SU-DHL-6 (cell line): ENCODE measurements at regions not wholly inside any gene's neighbourhood (a gene's known extent, or its start where the extent isn't known, plus 50 kb on each side); places are given as distances from the start of the nearest gene placed in this dataset.

Experiments
- H2AFZ ChIP-seq: fragments of 200-600 bp; sonication (generic); 2 replicates; pipeline ENCODE4 v1.6.1; 2014; ENCODE audit warnings: low read depth, mild to moderate bottlenecking, moderate library complexity, mixed read lengths, antibody characterized with exemption, low read length; ENCODE audit not compliant: severe bottlenecking
- H3F3A ChIP-seq: fragments of 200-600 bp; shearing (Covaris generic); 2 replicates; pipeline ENCODE4 v1.6.0; 2016; ENCODE audit warnings: antibody characterized with exemption, mild to moderate bottlenecking; ENCODE audit not compliant: insufficient read depth
- H3K27ac ChIP-seq: fragments of 200-600 bp; sonication (generic); 2 replicates; pipeline ENCODE4 v1.5.1; 2016; ENCODE audit warnings: low read depth, mild to moderate bottlenecking, low read length, moderate library complexity, mixed read lengths
- H3K27me3 ChIP-seq: fragments of 200-600 bp; sonication (generic), shearing (Covaris generic); 2 replicates; pipeline ENCODE4 v1.6.0; 2014; ENCODE audit warnings: mild to moderate bottlenecking, low read length
- H3K36me3 ChIP-seq: fragments of 200-600 bp; sonication (generic); 2 replicates; pipeline ENCODE4 v1.6.1; 2014; ENCODE audit warnings: mild to moderate bottlenecking, low read length, mixed read lengths
- H3K4me2 ChIP-seq: fragments of 300-600, 200-600 bp; shearing (Covaris generic), sonication (generic); 2 replicates; pipeline ENCODE4 v1.6.0; 2014; ENCODE audit warnings: low read length, low read depth, mild to moderate bottlenecking; ENCODE audit not compliant: poor library complexity, severe bottlenecking
- H3K4me3 ChIP-seq: fragments of 200-600 bp; sonication (generic); 2 replicates; pipeline ENCODE4 v1.5.1; 2014; ENCODE audit warnings: antibody characterized with exemption, low read length, mild to moderate bottlenecking, mixed read lengths; ENCODE audit not compliant: insufficient read depth, poor library complexity, severe bottlenecking
- H3K79me2 ChIP-seq: fragments of 200-600 bp; sonication (generic); 2 replicates; pipeline ENCODE4 v1.6.1; 2014; ENCODE audit warnings: mild to moderate bottlenecking, low read length, moderate library complexity; ENCODE audit not compliant: insufficient read depth
- H3K9ac ChIP-seq: fragments of 200-600 bp; sonication (generic); 2 replicates; pipeline ENCODE4 v1.7.0; 2014; ENCODE audit warnings: mild to moderate bottlenecking, low read length
- H3K9me2 ChIP-seq: fragments of 200-600 bp; sonication (generic); replicated peaks from 2 replicates; pipeline ENCODE4 v1.6.1; 2014; ENCODE audit warnings: low read length; ENCODE audit not compliant: insufficient read depth
- H3K9me3 ChIP-seq: fragments of 200-600 bp; sonication (generic); 2 replicates; pipeline ENCODE4 v1.6.1; 2014; ENCODE audit warnings: low read length, mixed read lengths; ENCODE audit not compliant: insufficient read depth
- H4K20me1 ChIP-seq: fragments of 200-600 bp; sonication (generic); 2 replicates; pipeline ENCODE4 v1.6.1; 2014; ENCODE audit warnings: low read depth, mild to moderate bottlenecking, antibody characterized with exemption, low read length, moderate library complexity, mixed read lengths
- EZH2phosphoT487 ChIP-seq: fragments of 200-600 bp; sonication (generic), shearing (Covaris generic); conservative IDR thresholded peaks from 2 replicates; pipeline ENCODE4 v1.6.1; 2018; ENCODE audit warnings: mild to moderate bottlenecking, antibody characterized with exemption, low read length, moderate library complexity, mixed read lengths
- TF ChIP-seq, protein P1 (sequence below): fragments of 200-600 bp; sonication (generic); IDR thresholded peaks from one replicate; pipeline ENCODE4 v1.5.1; 2017; ENCODE audit warnings: antibody characterized with exemption, mild to moderate bottlenecking, low read length, moderate library complexity; ENCODE audit not compliant: insufficient read depth, poor library complexity, severe bottlenecking

DNA sequence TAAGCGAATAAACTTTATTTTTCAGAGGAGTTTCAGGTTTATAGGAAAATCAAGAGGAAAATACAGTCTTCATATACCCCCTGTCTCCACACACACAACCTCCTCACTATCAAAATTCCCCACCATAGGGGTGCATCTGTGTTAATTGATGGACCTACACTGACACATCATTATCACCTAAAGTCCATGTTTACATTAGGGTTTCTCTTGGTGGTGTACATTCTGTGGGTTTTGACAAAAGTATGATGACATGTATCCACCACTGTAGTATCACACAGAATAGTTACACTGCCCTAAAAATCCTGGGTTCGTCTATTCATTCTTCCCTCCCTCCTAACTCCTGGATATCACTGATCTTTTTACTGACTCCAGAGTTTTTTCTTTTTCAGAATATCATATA, 654.2 kb downstream of the UQCRFS1 start:
- Histone ChIP-seq H3K27ac (no peak overlapping the region), H3K4me3 (no peak overlapping the region), H3K27me3 (no peaks in the 10 kb centered on the region), H3K4me2 (no peak overlapping the region), H3K9ac (no peak overlapping the region), H2AFZ (no peak overlapping the region), H3K36me3 (no peaks in the 10 kb centered on the region), H3F3A (no peaks in the 10 kb centered on the region), H3K79me2 (no peaks in the 10 kb centered on the region), H3K9me3 (no peaks in the 10 kb centered on the region), H4K20me1 (no peaks in the 10 kb centered on the region), H3K9me2 (no peaks in the 10 kb centered on the region)
- no peak for TF ChIP-seq EZH2phosphoT487
- TF ChIP-seq, protein P1, sequence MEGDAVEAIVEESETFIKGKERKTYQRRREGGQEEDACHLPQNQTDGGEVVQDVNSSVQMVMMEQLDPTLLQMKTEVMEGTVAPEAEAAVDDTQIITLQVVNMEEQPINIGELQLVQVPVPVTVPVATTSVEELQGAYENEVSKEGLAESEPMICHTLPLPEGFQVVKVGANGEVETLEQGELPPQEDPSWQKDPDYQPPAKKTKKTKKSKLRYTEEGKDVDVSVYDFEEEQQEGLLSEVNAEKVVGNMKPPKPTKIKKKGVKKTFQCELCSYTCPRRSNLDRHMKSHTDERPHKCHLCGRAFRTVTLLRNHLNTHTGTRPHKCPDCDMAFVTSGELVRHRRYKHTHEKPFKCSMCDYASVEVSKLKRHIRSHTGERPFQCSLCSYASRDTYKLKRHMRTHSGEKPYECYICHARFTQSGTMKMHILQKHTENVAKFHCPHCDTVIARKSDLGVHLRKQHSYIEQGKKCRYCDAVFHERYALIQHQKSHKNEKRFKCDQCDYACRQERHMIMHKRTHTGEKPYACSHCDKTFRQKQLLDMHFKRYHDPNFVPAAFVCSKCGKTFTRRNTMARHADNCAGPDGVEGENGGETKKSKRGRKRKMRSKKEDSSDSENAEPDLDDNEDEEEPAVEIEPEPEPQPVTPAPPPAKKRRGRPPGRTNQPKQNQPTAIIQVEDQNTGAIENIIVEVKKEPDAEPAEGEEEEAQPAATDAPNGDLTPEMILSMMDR: no peak

DNA sequence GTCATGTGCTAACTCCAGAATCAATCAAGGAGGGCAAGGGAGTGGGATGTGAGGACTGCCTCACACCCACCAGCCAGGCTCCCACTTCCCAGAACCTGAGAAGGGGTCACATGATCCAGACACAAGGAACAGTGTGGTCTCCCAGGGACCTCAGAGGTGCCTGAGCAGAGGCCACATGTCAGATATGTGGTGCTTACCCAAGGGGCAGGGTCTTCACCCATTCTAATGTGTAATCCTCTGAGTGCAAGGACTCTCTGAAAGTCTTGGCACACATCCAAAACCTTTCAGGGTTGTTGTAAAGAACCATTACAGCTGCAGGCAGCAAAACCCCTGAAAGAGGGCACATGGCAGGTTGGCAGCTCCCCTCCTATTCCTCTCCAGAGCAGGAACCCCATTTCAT, 656.6 kb downstream of the UQCRFS1 start:
- no peaks in the 10 kb centered on the region for H4K20me1 ChIP-seq
- H3K9ac ChIP-seq: no peak overlapping the region
- no peaks in the 10 kb centered on the region for H3K9me2 ChIP-seq
- no peak overlapping the region for H3K4me3 ChIP-seq
- H3K36me3 ChIP-seq: no peaks in the 10 kb centered on the region
- H3K27ac ChIP-seq: no peak overlapping the region
- H3F3A ChIP-seq: no peaks in the 10 kb centered on the region
- no peak overlapping the region for H3K4me2 ChIP-seq
- H3K27me3 ChIP-seq: no peaks in the 10 kb centered on the region
- no peak for TF ChIP-seq EZH2phosphoT487
- TF ChIP-seq, protein P1: no peak
- H3K9me3 ChIP-seq: no peaks in the 10 kb centered on the region
- no peak overlapping the region for H2AFZ ChIP-seq
- no peaks in the 10 kb centered on the region for H3K79me2 ChIP-seq

DNA sequence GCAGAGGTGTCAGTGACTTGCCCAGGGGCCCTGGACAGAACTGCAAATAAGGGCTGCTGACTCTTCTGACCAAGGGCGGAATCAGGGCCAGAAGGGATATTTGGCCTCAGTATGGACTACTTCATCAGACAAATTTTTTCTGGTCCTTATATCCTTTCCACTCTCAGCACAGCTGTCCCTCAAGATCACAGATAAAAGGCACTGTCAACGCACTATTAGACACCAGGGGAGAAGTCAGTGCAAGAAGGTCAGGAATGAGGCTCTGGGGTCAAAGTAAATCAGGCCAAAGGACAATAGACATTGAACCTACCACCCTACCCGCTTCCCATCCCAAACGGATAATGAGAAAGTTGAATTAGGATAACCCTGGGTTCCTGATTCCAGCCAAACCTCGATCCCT, 657.6 kb downstream of the UQCRFS1 start:
- no peaks in the 10 kb centered on the region for H3K27me3 ChIP-seq
- no peak overlapping the region for H3K27ac ChIP-seq
- no peak overlapping the region for H3K4me2 ChIP-seq
- H3K4me3 ChIP-seq: no peak overlapping the region
- no peak overlapping the region for H3K9ac ChIP-seq
- no peaks in the 10 kb centered on the region for H3K36me3 ChIP-seq
- H3K9me3 ChIP-seq: no peaks in the 10 kb centered on the region
- TF ChIP-seq, protein P1: no peak
- no peak for TF ChIP-seq EZH2phosphoT487
- no peaks in the 10 kb centered on the region for H3K9me2 ChIP-seq
- H3K79me2 ChIP-seq: no peaks in the 10 kb centered on the region
- no peaks in the 10 kb centered on the region for H3F3A ChIP-seq
- no peak overlapping the region for H2AFZ ChIP-seq
- no peaks in the 10 kb centered on the region for H4K20me1 ChIP-seq
